HepG2 (cell line): ENCODE measurements at regions not wholly inside any gene's neighbourhood (a gene's known extent, or its start where the extent isn't known, plus 50 kb on each side); places are given as distances from the start of the nearest gene placed in this dataset.

Experiments used
- SALL2 ChIP-seq: sonication (generic); formaldehyde crosslinking; IDR thresholded peaks from 2 replicates; pipeline ENCODE4 v1.8.1; 2023; ENCODE audit warnings: mild to moderate bottlenecking, missing genetic modification reagents, inconsistent platforms
- WIZ ChIP-seq: sonication (generic); formaldehyde crosslinking; IDR thresholded peaks from 2 replicates; pipeline ENCODE4 v1.5.1; 2020; ENCODE audit warnings: mild to moderate bottlenecking, missing genetic modification reagents
- ZBTB8A ChIP-seq: sonication (generic); formaldehyde crosslinking; IDR thresholded peaks from 2 replicates; pipeline ENCODE4 v1.4.0; 2020; ENCODE audit warnings: mild to moderate bottlenecking, low read depth, missing genetic modification reagents, borderline replicate concordance
- ZNF124 ChIP-seq: sonication (generic); formaldehyde crosslinking; IDR thresholded peaks from 2 replicates; pipeline ENCODE4 v1.4.0; 2020; ENCODE audit warnings: missing genetic modification reagents
- ZNF281 ChIP-seq: sonication (generic); formaldehyde crosslinking; IDR thresholded peaks from 2 replicates; pipeline ENCODE4 v1.4.0; 2020; ENCODE audit warnings: missing genetic modification reagents, borderline replicate concordance
- ZNF362 ChIP-seq: sonication (generic); formaldehyde crosslinking; IDR thresholded peaks from 2 replicates; pipeline ENCODE4 v1.4.0; 2020; ENCODE audit warnings: missing genetic modification reagents, mild to moderate bottlenecking, borderline replicate concordance
- ZNF597 ChIP-seq: sonication (generic); formaldehyde crosslinking; IDR thresholded peaks from 2 replicates; pipeline ENCODE4 v1.5.0; 2020; ENCODE audit warnings: missing genetic modification reagents
- ZNF800 ChIP-seq: sonication (generic); formaldehyde crosslinking; IDR thresholded peaks from 2 replicates; pipeline ENCODE4 v1.4.0; 2020; ENCODE audit warnings: missing genetic modification reagents

- TF ChIP-seq ZNF124: no peak
- TF ChIP-seq ZNF362 (CRISPR knock-in tag): no peak
- TF ChIP-seq ZBTB8A (CRISPR knock-in tag): no peak
- no peak for TF ChIP-seq ZNF281
- TF ChIP-seq SALL2 (CRISPR knock-in tag): no peak
- TF ChIP-seq ZNF597: no peak
- TF ChIP-seq ZNF800 (CRISPR knock-in tag): no peak
- TF ChIP-seq WIZ (CRISPR knock-in tag): no peak
Observed at GRCh38 chr22:44406341-44407170, 91.5 kb downstream of the RTL6 start (continued).
